ENCODE measurements at regions not wholly inside any gene's neighbourhood (a gene's known extent, or its start where the extent isn't known, plus 50 kb on each side); places are given as distances from the start of the nearest gene placed in this dataset.

GRCh38 chr3:25292036-25292435, 136.0 kb upstream of the RARB start:
- TF ChIP-seq CTCF (conservative IDR thresholded peaks at IDR 0.05 in 1 of 2, IDR thresholded peaks at IDR 0.05 in 1 of 2; ENCODE audit: extremely low read depth in 1 of 2, insufficient read depth in 1 of 2, low read depth in 1 of 2, low read length in 2 of 2) (no peak), EZH2 (IDR thresholded peaks at IDR 0.05; ENCODE audit: borderline replicate concordance, low read length) (no peak)

All from mammary epithelial cell (primary cell).